ENCODE measurements at regions not wholly inside any gene's neighbourhood (a gene's known extent, or its start where the extent isn't known, plus 50 kb on each side); places are given as distances from the start of the nearest gene placed in this dataset.

GRCh38 chr2:35784777-35785176, 570.8 kb upstream of the CRIM1 start:
- Histone ChIP-seq H3K9me3 (ENCODE audit: insufficient read depth, low read depth, low read length) (peaks cover 4% of the 10 kb centered on the region), H3K4me3 (ENCODE audit: insufficient read depth, low read depth, low read length) (no peak overlapping the region), H4K20me1 (ENCODE audit: insufficient read depth, low read length) (no peaks in the 10 kb centered on the region), H3K27me3 (ENCODE audit: insufficient read depth, low read length) (no peaks in the 10 kb centered on the region), H3K27ac (ENCODE audit: low read depth, low read length) (no peak overlapping the region), H3K4me1 (ENCODE audit: insufficient read depth, low read length) (no peaks in the 10 kb centered on the region), H3K79me2 (ENCODE audit: insufficient read depth, low read length) (no peaks in the 10 kb centered on the region), H3K36me3 (ENCODE audit: insufficient read depth, low read length) (no peaks in the 10 kb centered on the region), H3K4me2 (ENCODE audit: low read length) (no peak overlapping the region), H2AFZ (ENCODE audit: low read depth, low read length) (no peak overlapping the region), H3K9ac (ENCODE audit: low read length) (no peak overlapping the region)
- peaks cover 8% of the 10 kb centered on the region for H3K9me3 Mint-ChIP-seq (ENCODE audit: unreplicated experiment)
- no peaks in the 10 kb centered on the region for H3K27me3 Mint-ChIP-seq (ENCODE audit: low read depth, unreplicated experiment)
- H3K4me1 Mint-ChIP-seq (ENCODE audit: low read depth, unreplicated experiment) = peaks cover 2% of the 10 kb centered on the region
- FAIRE-seq (no peak), DNase-seq (ENCODE audit: low read depth) (no peak)
- H3K4me3 Mint-ChIP-seq (ENCODE audit: unreplicated experiment) = no peak overlapping the region
- no peak overlapping the region for H3K27ac Mint-ChIP-seq (ENCODE audit: unreplicated experiment)
- H3K36me3 Mint-ChIP-seq (ENCODE audit: low read depth, unreplicated experiment) = no peaks in the 10 kb centered on the region
- TF ChIP-seq EZH2 (IDR thresholded peaks at IDR 0.05; ENCODE audit: insufficient read depth, low read length) = no peak
- no peak for TF ChIP-seq CTCF (IDR thresholded peaks at IDR 0.05; ENCODE audit: insufficient read depth, low read depth, low read length)

- Mint-ChIP-seq H3K4me1 (ENCODE audit: low read depth, unreplicated experiment) (peaks cover 2% of the 10 kb centered on the region), H3K9me3 (ENCODE audit: unreplicated experiment) (peaks cover 8% of the 10 kb centered on the region), H3K27me3 (ENCODE audit: low read depth, unreplicated experiment) (no peaks in the 10 kb centered on the region), H3K4me3 (ENCODE audit: unreplicated experiment) (no peak overlapping the region), H3K27ac (ENCODE audit: unreplicated experiment) (no peak overlapping the region), H3K36me3 (ENCODE audit: low read depth, unreplicated experiment) (no peaks in the 10 kb centered on the region)
- Histone ChIP-seq H3K4me1 (ENCODE audit: insufficient read depth, low read length) (no peaks in the 10 kb centered on the region), H3K9ac (ENCODE audit: low read length) (no peak overlapping the region), H3K36me3 (ENCODE audit: insufficient read depth, low read length) (no peaks in the 10 kb centered on the region), H3K9me3 (ENCODE audit: insufficient read depth, low read depth, low read length) (no peaks in the 10 kb centered on the region), H3K4me2 (ENCODE audit: low read length) (no peak overlapping the region), H4K20me1 (ENCODE audit: insufficient read depth, low read length) (no peaks in the 10 kb centered on the region), H3K79me2 (ENCODE audit: insufficient read depth, low read length) (no peaks in the 10 kb centered on the region), H3K4me3 (ENCODE audit: insufficient read depth, low read depth, low read length) (no peak overlapping the region), H3K27ac (ENCODE audit: low read depth, low read length) (no peak overlapping the region), H2AFZ (ENCODE audit: low read depth, low read length) (no peak overlapping the region), H3K27me3 (ENCODE audit: insufficient read depth, low read length) (no peaks in the 10 kb centered on the region)
- no peak for DNase-seq (ENCODE audit: low read depth)
- TF ChIP-seq CTCF (IDR thresholded peaks at IDR 0.05; ENCODE audit: insufficient read depth, low read depth, low read length) (no peak), EZH2 (IDR thresholded peaks at IDR 0.05; ENCODE audit: insufficient read depth, low read length) (no peak)
- no peak for FAIRE-seq
Measured at GRCh38 chr2:35783723-35784122, 571.9 kb upstream of the CRIM1 start.

GRCh38 chr2:35741556-35741955, 614.0 kb upstream of the CRIM1 start:
- H3K4me3 Mint-ChIP-seq (ENCODE audit: unreplicated experiment) = no peak overlapping the region
- no peaks in the 10 kb centered on the region for H3K79me2 ChIP-seq (ENCODE audit: insufficient read depth, low read length)
- no peaks in the 10 kb centered on the region for H3K36me3 Mint-ChIP-seq (ENCODE audit: low read depth, unreplicated experiment)

More at GRCh38 chr2:35741556-35741955, 614.0 kb upstream of the CRIM1 start:
- Histone ChIP-seq H3K4me2 (ENCODE audit: low read length) (no peak overlapping the region), H3K36me3 (ENCODE audit: insufficient read depth, low read length) (no peaks in the 10 kb centered on the region), H3K27ac (ENCODE audit: low read depth, low read length) (no peak overlapping the region), H4K20me1 (ENCODE audit: insufficient read depth, low read length) (no peaks in the 10 kb centered on the region), H3K4me1 (ENCODE audit: insufficient read depth, low read length) (no peaks in the 10 kb centered on the region), H2AFZ (ENCODE audit: low read depth, low read length) (no peak overlapping the region), H3K4me3 (ENCODE audit: insufficient read depth, low read depth, low read length) (no peak overlapping the region), H3K9me3 (ENCODE audit: insufficient read depth, low read depth, low read length) (no peaks in the 10 kb centered on the region), H3K27me3 (ENCODE audit: insufficient read depth, low read length) (no peaks in the 10 kb centered on the region), H3K9ac (ENCODE audit: low read length) (no peak overlapping the region)
- H3K27me3 Mint-ChIP-seq (ENCODE audit: low read depth, unreplicated experiment) = no peaks in the 10 kb centered on the region
- TF ChIP-seq EZH2 (IDR thresholded peaks at IDR 0.05; ENCODE audit: insufficient read depth, low read length) (no peak), CTCF (IDR thresholded peaks at IDR 0.05; ENCODE audit: insufficient read depth, low read depth, low read length) (no peak)
- FAIRE-seq (no peak), DNase-seq (ENCODE audit: low read depth) (no peak)
- no peaks in the 10 kb centered on the region for H3K4me1 Mint-ChIP-seq (ENCODE audit: low read depth, unreplicated experiment)
- no peak overlapping the region for H3K27ac Mint-ChIP-seq (ENCODE audit: unreplicated experiment)
- peaks cover 2% of the 10 kb centered on the region for H3K9me3 Mint-ChIP-seq (ENCODE audit: unreplicated experiment)
